Gastrocnemius medialis (tissue), 4 donors: ENCODE measurements at regions not wholly inside any gene's neighbourhood (a gene's known extent, or its start where the extent isn't known, plus 50 kb on each side); places are given as distances from the start of the nearest gene placed in this dataset.

ENCODE experiments used
- ATAC-seq, 2 donors: fragments of 150-250 bp; one replicate each; pipeline ENCODE4 v1.9.1; 2016
- DNase-seq, 2 donors: peaks; one replicate each; pipeline ENCODE4 v3.0.0-alpha.2; 2019
- H3K27ac ChIP-seq, 4 donors: fragments of 200-600 bp; sonication (generic); 1 replicate in 1 of 4; 2 replicates in 3 of 4; pipeline ENCODE4 v1.5.1; 2016 to 2018; ENCODE audit warnings: mild to moderate bottlenecking in 2 of 4, moderate library complexity in 1 of 4
- H3K27me3 ChIP-seq, 3 donors: fragments of 200-600 bp; sonication (generic) in 2 of 3; 1 replicate in 1 of 3; 2 replicates in 2 of 3; pipeline versions ENCODE4 v1.5.1 to v1.6.0; 2016 to 2019; ENCODE audit warnings: mild to moderate bottlenecking in 1 of 3, moderate library complexity in 1 of 3
- H3K36me3 ChIP-seq, 2 donors: fragments of 200-600 bp; sonication (generic) in 1 of 2; one replicate each; pipeline ENCODE4 v1.5.1; 2017 to 2018
- H3K4me1 ChIP-seq, 2 donors: fragments of 200-600 bp; sonication (generic) in 1 of 2; one replicate each; pipeline ENCODE4 v1.5.1; 2016 to 2017; ENCODE audit warnings: mild to moderate bottlenecking in 2 of 2
- H3K4me3 ChIP-seq, 4 donors: fragments of 200-600 bp; sonication (generic) in 3 of 4; 1 replicate in 1 of 4; 2 replicates in 3 of 4; pipeline ENCODE4 v1.5.1; 2016 to 2019; ENCODE audit warnings: mild to moderate bottlenecking in 2 of 4
- H3K9me3 ChIP-seq, 3 donors: fragments of 200-600 bp; sonication (generic) in 2 of 3; 1 replicate in 1 of 3; 2 replicates in 2 of 3; pipeline ENCODE4 v1.5.1; 2016 to 2019
- POLR2A ChIP-seq, 2 donors: fragments of 450-650 bp; IDR thresholded peaks; one replicate each; pipeline ENCODE4 v1.6.1; 2017; ENCODE audit warnings: antibody characterized with exemption in 2 of 2, mild to moderate bottlenecking in 2 of 2, moderate library complexity in 2 of 2
- in situ Hi-C, 4 donors: fragments of 200-750 bp; cut with MboI; loops; one replicate each; pipeline versions ENCODE4 v1.15.0 to v1.8.0; 2017; ENCODE audit warnings: low sequenced_read_pairs in 4 of 4
- intact Hi-C: fragments of 100-400 bp; cut with DNase I; formaldehyde crosslinking; loops from one replicate; pipeline ENCODE4 v1.15.1; 2023; ENCODE audit warnings: low total_unique reads
- TF ChIP-seq, protein P1 (sequence below), 5 experiments: fragments of 450-650 bp in 3 of 5; fragments of 200-600 bp in 2 of 5; sonication (generic) in 2 of 5; IDR thresholded peaks in 4 of 5; conservative IDR thresholded peaks in 1 of 5; 1 replicate in 4 of 5; 2 replicates in 1 of 5; pipeline ENCODE4 v1.5.1; 2016 to 2019; ENCODE audit warnings: antibody characterized with exemption in 5 of 5, mild to moderate bottlenecking in 3 of 5, moderate library complexity in 3 of 5

DNA sequence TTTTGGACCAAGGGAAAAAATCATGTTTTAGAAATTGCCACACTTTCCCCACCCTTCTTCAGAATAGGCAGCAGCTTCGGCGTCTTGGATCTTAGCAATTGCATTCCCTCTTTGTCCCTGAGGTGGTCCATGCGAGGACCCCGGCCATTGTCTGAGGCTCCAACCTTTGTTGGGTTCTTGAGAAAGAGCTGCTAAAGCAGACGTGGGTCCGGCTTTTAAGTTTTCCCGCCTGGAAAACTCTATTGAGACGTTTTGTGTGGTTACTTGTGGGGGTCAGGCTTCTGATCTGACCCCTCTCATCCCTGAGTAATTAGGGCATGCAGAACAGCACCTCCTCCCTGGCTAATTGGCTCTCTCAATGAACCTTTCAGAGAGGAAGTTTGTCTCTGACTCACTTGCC, 509.6 kb upstream of the TNC start:
- H3K4me1 ChIP-seq = no peaks in the 10 kb centered on the region
- in situ Hi-C loops (no loop called here), intact Hi-C loops (no loop called here)
- no peaks in the 10 kb centered on the region for H3K27me3 ChIP-seq
- H3K27ac ChIP-seq = no peak overlapping the region
- no peak for TF ChIP-seq POLR2A (IDR thresholded peaks at IDR 0.05)
- TF ChIP-seq, protein P1, sequence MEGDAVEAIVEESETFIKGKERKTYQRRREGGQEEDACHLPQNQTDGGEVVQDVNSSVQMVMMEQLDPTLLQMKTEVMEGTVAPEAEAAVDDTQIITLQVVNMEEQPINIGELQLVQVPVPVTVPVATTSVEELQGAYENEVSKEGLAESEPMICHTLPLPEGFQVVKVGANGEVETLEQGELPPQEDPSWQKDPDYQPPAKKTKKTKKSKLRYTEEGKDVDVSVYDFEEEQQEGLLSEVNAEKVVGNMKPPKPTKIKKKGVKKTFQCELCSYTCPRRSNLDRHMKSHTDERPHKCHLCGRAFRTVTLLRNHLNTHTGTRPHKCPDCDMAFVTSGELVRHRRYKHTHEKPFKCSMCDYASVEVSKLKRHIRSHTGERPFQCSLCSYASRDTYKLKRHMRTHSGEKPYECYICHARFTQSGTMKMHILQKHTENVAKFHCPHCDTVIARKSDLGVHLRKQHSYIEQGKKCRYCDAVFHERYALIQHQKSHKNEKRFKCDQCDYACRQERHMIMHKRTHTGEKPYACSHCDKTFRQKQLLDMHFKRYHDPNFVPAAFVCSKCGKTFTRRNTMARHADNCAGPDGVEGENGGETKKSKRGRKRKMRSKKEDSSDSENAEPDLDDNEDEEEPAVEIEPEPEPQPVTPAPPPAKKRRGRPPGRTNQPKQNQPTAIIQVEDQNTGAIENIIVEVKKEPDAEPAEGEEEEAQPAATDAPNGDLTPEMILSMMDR (IDR thresholded peaks at IDR 0.05 in 4 of 5, conservative IDR thresholded peaks at IDR 0.05 in 1 of 5) = no peak
- H3K4me3 ChIP-seq = no peak overlapping the region
- H3K36me3 ChIP-seq = no peaks in the 10 kb centered on the region
- no peaks in the 10 kb centered on the region for H3K9me3 ChIP-seq
- DNase-seq (no peak), ATAC-seq (no peak)

DNA sequence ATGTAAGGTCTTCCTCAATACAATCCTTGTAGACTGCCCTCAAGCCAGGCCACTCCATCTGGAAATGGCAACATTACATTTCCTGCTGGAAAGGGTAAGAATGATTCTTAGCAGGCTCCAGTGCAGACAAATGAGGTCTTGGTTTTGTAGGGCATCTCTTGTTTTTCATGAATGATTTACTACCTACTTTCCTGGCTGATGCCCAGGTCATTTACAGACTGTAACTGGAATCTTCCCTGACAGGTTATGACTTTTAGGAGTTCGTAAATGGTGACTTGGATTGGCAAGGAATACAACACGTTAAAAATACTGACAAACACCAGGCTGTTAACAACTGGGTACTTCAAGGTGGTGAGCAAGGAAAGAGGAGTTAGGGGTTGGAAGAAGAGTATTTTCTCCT, 510.5 kb upstream of the TNC start:
- intact Hi-C loops = no loop called here
- no peak for DNase-seq
- H3K4me1 ChIP-seq = no peaks in the 10 kb centered on the region
- H3K36me3 ChIP-seq = no peaks in the 10 kb centered on the region
- no peaks in the 10 kb centered on the region for H3K9me3 ChIP-seq
- in situ Hi-C loops = no loop called here
- no peaks in the 10 kb centered on the region for H3K27me3 ChIP-seq
- ATAC-seq = no peak
- H3K27ac ChIP-seq = no peak overlapping the region
- TF ChIP-seq POLR2A (IDR thresholded peaks at IDR 0.05) = no peak
- TF ChIP-seq, protein P1 (IDR thresholded peaks at IDR 0.05 in 4 of 5, conservative IDR thresholded peaks at IDR 0.05 in 1 of 5) = no peak
- H3K4me3 ChIP-seq = no peak overlapping the region

DNA sequence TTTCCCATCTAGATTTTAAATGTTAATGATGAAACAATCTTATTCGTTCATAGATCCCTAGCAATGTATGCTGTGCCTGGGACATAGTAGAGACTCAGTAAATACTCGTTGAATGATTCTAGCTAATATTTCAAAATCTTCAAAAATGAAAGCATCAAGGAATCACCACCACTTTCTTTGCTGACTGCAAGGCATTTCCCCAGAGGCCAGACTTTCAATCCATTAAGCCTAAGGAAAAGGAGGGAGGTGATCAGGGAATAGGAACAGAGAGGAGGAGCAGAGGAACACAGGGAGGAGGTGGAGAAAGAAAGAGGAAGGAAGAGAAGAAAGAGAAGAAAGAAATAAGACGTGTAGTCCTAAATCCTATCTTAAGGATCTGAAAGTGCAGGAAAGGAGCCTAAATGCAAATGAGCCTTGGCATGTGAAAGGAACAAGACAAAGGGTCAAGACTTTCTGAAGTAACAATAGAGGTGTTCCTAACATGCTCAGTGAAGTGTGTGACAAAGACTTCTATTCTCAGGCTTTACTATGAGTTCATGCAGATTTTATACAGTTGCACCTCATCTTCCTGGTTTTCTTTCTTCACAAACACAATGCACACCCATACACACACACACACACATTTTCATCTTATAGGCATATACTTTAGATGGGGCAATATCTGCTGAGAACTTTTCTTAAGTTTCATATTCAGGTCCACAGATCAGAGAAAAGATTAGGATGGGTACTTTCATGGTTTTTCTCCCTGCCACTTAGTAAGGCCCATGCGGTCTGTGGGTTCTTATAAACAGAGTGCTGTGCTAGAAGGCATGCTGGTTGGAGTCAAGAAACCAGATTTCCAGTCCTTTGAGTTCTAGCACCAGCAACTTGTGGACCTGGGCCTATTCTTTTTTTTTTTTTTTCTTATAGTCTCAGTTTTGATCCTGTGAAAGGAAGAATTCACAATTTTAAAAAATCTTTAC, 512.2 kb upstream of the TNC start:
- TF ChIP-seq, protein P1 (IDR thresholded peaks at IDR 0.05 in 4 of 5, conservative IDR thresholded peaks at IDR 0.05 in 1 of 5) = no peak
- TF ChIP-seq POLR2A (IDR thresholded peaks at IDR 0.05) = no peak
- no peak for DNase-seq
- Histone ChIP-seq H3K4me3 (no peak overlapping the region), H3K9me3 (no peaks in the 10 kb centered on the region), H3K27me3 (no peaks in the 10 kb centered on the region), H3K27ac (no peak overlapping the region), H3K4me1 (no peaks in the 10 kb centered on the region), H3K36me3 (no peaks in the 10 kb centered on the region)
- no peak for ATAC-seq
- in situ Hi-C loops (no loop called here), intact Hi-C loops (no loop called here)

DNA sequence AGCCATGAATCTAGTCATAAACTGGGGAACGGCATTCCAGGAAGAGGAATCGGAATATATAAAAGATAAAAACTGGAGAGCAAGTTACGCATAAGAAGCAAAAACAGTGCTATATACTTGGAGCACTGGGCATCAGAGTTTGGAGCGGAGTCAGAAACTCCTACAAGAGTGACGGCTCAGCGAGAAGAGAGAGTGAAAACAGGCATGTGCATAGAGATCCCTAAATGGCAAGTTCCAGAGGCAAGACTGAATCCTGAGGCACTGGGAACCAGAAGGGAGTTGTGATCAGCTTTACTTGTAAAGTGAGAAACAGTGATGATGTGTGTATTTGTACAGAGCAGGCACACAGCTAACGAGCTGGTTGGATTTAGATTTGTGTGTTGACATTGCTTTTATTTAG, 514.4 kb upstream of the TNC start:
- H3K4me1 ChIP-seq = no peaks in the 10 kb centered on the region
- intact Hi-C loops = no loop called here
- H3K36me3 ChIP-seq = no peaks in the 10 kb centered on the region

More for the DNA sequence above, 514.4 kb upstream of the TNC start:
- DNase-seq = no peak
- H3K27ac ChIP-seq = no peak overlapping the region
- H3K27me3 ChIP-seq = no peaks in the 10 kb centered on the region
- H3K4me3 ChIP-seq = no peak overlapping the region
- no peaks in the 10 kb centered on the region for H3K9me3 ChIP-seq
- no peak for ATAC-seq
- in situ Hi-C loops = no loop called here
- TF ChIP-seq, protein P1 (IDR thresholded peaks at IDR 0.05 in 4 of 5, conservative IDR thresholded peaks at IDR 0.05 in 1 of 5) = no peak
- no peak for TF ChIP-seq POLR2A (IDR thresholded peaks at IDR 0.05)
